ENCODE measurements at regions not wholly inside any gene's neighbourhood (a gene's known extent, or its start where the extent isn't known, plus 50 kb on each side); places are given as distances from the start of the nearest gene placed in this dataset.

DNA sequence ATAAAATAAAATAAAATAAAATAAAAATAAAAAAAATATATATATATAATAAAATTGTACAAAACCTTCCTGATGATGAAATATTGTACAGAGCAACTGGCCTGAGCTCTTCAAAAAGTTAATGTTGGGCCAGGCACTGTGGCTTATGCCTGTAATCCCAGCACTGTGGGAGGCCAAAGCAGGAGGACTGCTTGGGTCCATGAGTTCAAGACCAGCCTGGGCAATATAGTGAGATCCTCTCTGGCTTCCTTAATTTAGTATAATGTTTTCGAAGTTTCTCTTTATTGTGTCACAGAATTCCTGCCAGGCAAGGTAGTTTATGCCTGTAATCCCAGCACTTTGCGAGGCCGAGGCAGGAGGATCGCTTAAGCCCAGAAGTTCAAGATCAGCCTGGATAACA, 113.9 kb upstream of the SALL4 start:
- TF ChIP-seq POLR2AphosphoS5 (IDR thresholded peaks at IDR 0.05; ENCODE audit: low read depth, low read length), result no peak
- TF ChIP-seq CTCF (IDR thresholded peaks at IDR 0.05; ENCODE audit: control extremely low read depth in 1 of 3, insufficient read depth in 1 of 3, low read depth in 1 of 3, low read length in 3 of 3), result no peak
- TF ChIP-seq FOSL1 (IDR thresholded peaks at IDR 0.05; ENCODE audit: insufficient read depth, low read depth, low read length), result no peak
- TF ChIP-seq EZH2 (IDR thresholded peaks at IDR 0.05; ENCODE audit: low read depth, low read length, severe bottlenecking), result no peak
- TF ChIP-seq GABPA (IDR thresholded peaks at IDR 0.05; ENCODE audit: borderline replicate concordance, insufficient read depth, low read length), result no peak
- no peak for TF ChIP-seq RBBP5 (IDR thresholded peaks at IDR 0.05; ENCODE audit: borderline replicate concordance, low read depth, low read length)
- no peak for TF ChIP-seq USF2 (IDR thresholded peaks at IDR 0.05; ENCODE audit: low read length)
- TF ChIP-seq EP300 (IDR thresholded peaks at IDR 0.05; ENCODE audit: borderline replicate concordance in 1 of 2, low read depth in 2 of 2, low read length in 2 of 2), result no peak
- no peak for TF ChIP-seq CBX5 (IDR thresholded peaks at IDR 0.05; ENCODE audit: low read depth, low read length)
- no peak for TF ChIP-seq SP1 (IDR thresholded peaks at IDR 0.05; ENCODE audit: low read depth, low read length)
- no peak for TF ChIP-seq POLR2A (IDR thresholded peaks at IDR 0.05; ENCODE audit: control extremely low read depth in 1 of 2, low read depth in 2 of 2, low read length in 2 of 2)
- no peak for TF ChIP-seq TCF12 (IDR thresholded peaks at IDR 0.05; ENCODE audit: low read depth, low read length)

Measured in H1 (cell line).